T-helper 17 cell (primary cell): ENCODE measurements at regions not wholly inside any gene's neighbourhood (a gene's known extent, or its start where the extent isn't known, plus 50 kb on each side); places are given as distances from the start of the nearest gene placed in this dataset.

ENCODE experiments used
- ATAC-seq: fragments of 150-1000 bp; cut with Tn5 transposase; 2 replicates; pipeline ENCODE4 v1.10.0; 2021; ENCODE audit warnings: mild to moderate bottlenecking, moderate library complexity
- DNase-seq, 3 donors: peaks; one replicate each; pipeline versions ENCODE4 v3.0.0 to v3.0.0-alpha.2; 2020 to 2021
- H3K9me3 ChIP-seq: one replicate; pipeline ENCODE4 v1.7.0; 2013; ENCODE audit warnings: low read length, mild to moderate bottlenecking; ENCODE audit not compliant: control insufficient read depth, poor library complexity, severe bottlenecking
- H3K27ac Mint-ChIP-seq: one replicate; pipeline ENCODE4 v1.8.0; 2022; ENCODE audit warnings: mild to moderate bottlenecking, moderate library complexity, mixed read lengths
- H3K27me3 Mint-ChIP-seq: one replicate; pipeline ENCODE4 v1.8.0; 2022; ENCODE audit warnings: mixed read lengths
- H3K36me3 Mint-ChIP-seq: one replicate; pipeline ENCODE4 v1.8.0; 2022; ENCODE audit warnings: low read depth, mixed read lengths
- H3K4me1 Mint-ChIP-seq: one replicate; pipeline ENCODE4 v1.8.0; 2022; ENCODE audit warnings: mild to moderate bottlenecking, mixed read lengths
- H3K4me3 Mint-ChIP-seq: one replicate; pipeline ENCODE4 v1.8.0; 2022; ENCODE audit warnings: mild to moderate bottlenecking, moderate library complexity, mixed read lengths

- no peak overlapping the region for H3K27ac Mint-ChIP-seq
These were observed 328.0 kb downstream of the TMEM114 start for GRCh38 chr16:8262299-8262698.

DNA sequence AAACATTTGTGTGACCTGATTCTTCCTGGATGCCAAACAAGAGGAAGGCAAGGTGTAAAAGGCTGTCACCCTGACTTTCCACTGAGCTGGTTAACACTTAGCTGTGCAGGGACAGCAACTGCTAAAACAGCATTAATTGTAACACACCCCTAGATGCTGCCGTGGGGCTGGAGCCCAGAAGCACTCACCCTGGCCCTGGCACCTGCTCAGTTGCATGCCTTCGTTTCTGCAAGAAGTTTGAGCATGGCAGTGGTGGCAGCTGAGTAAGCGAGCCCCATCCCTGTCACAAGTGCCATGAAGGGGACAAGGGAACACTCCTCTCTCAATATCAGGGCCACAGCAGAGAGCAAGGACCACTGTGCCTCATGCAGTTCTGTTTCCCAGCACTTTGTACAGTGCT is 330.2 kb downstream of the TMEM114 start:
- ATAC-seq, result no peak
- H3K27ac Mint-ChIP-seq, result no peak overlapping the region
- no peak overlapping the region for H3K4me3 Mint-ChIP-seq
- no peaks in the 10 kb centered on the region for H3K27me3 Mint-ChIP-seq
- H3K9me3 ChIP-seq, result no peaks in the 10 kb centered on the region
- DNase-seq, result no peak
- no peaks in the 10 kb centered on the region for H3K4me1 Mint-ChIP-seq
- no peaks in the 10 kb centered on the region for H3K36me3 Mint-ChIP-seq

More at GRCh38 chr16:8262299-8262698, 328.0 kb downstream of the TMEM114 start:
- Mint-ChIP-seq H3K4me1 (no peaks in the 10 kb centered on the region), H3K27me3 (no peaks in the 10 kb centered on the region), H3K36me3 (no peaks in the 10 kb centered on the region), H3K4me3 (no peak overlapping the region)
- no peaks in the 10 kb centered on the region for H3K9me3 ChIP-seq
- DNase-seq (no peak), ATAC-seq (no peak)

GRCh38 chr16:8258523-8258922 is 331.8 kb downstream of the TMEM114 start:
- peak overlapping the region; percentile 10 for H3K4me3 Mint-ChIP-seq
- no peaks in the 10 kb centered on the region for H3K36me3 Mint-ChIP-seq
- H3K27ac Mint-ChIP-seq, result no peak overlapping the region
- no peaks in the 10 kb centered on the region for H3K4me1 Mint-ChIP-seq
- H3K9me3 ChIP-seq, result no peaks in the 10 kb centered on the region
- H3K27me3 Mint-ChIP-seq, result no peaks in the 10 kb centered on the region
- DNase-seq, result no peak
- ATAC-seq, result no peak

DNA sequence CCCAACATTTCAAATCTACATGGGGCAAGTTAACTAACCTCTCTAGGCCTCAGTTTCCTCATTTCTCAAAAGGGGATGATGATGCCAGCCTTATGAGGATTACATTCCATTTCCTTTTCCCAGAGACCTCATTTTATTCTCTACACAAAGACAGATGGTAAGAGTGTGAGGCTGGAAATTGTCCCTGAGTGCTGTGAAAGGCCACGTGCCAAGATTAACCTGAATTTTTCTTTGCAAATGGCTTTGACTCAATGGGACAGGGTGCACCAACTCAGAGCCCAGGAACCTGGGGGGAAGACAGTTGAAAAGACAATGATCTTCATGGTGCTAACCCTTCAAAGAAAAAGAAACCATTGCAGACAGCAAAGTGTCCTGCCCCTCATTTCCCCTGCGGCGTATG is 332.8 kb downstream of the TMEM114 start:
- Mint-ChIP-seq H3K27me3 (no peaks in the 10 kb centered on the region), H3K36me3 (no peaks in the 10 kb centered on the region), H3K4me3 (no peak overlapping the region), H3K27ac (no peak overlapping the region), H3K4me1 (no peaks in the 10 kb centered on the region)
- no peak for DNase-seq
- no peak for ATAC-seq
- H3K9me3 ChIP-seq, result no peaks in the 10 kb centered on the region

DNA sequence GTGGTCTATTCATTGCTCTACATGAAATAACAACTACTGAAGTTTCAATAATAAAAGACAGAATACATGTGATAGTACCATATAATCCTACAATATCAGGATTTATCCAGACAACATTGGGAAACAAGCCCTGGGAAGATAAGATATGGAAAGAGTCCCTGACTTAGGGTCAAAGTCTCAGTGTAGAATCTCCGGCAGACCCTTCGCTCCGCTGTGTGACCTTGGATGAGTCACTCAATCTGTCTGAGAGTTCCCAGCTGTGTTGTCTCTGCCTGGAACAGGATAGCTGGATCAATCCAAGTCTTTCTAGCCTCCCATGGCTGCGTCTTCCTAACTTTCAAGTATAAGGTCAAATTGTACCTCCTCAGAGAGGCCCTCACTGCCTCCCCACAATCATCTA is 335.9 kb downstream of the TMEM114 start:
- Mint-ChIP-seq H3K4me1 (no peaks in the 10 kb centered on the region), H3K27me3 (no peaks in the 10 kb centered on the region), H3K27ac (no peak overlapping the region), H3K4me3 (no peak overlapping the region), H3K36me3 (no peaks in the 10 kb centered on the region)
- peaks cover 2% of the 10 kb centered on the region for H3K9me3 ChIP-seq
- DNase-seq (no peak), ATAC-seq (no peak)

- Mint-ChIP-seq H3K27ac (no peak overlapping the region), H3K4me3 (no peak overlapping the region), H3K27me3 (no peaks in the 10 kb centered on the region), H3K4me1 (no peaks in the 10 kb centered on the region), H3K36me3 (no peaks in the 10 kb centered on the region)
- H3K9me3 ChIP-seq, result peaks cover 2% of the 10 kb centered on the region
- ATAC-seq, result no peak
- no peak for DNase-seq
These were observed 336.6 kb downstream of the TMEM114 start for GRCh38 chr16:8253718-8254117.

DNA sequence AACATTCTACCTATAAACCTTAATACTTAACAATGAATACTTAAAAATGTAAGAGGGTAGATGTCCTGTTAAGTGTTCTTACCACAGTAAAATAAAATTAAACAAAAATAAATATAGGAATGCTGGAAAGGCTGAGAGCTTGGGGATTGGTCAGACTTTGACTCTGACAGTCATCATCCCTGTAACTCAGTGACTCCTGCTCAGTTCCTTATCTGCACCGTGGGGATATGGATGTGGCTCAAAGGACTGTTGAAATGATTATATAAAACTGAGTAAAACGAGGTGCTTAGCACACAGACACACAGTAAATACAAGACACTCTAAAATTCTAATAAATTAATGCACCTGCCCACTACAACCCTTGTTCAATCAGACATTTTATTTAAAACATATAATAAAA is 338.6 kb downstream of the TMEM114 start:
- H3K27ac Mint-ChIP-seq, result no peak overlapping the region
- no peak for ATAC-seq
- no peak for DNase-seq
- H3K36me3 Mint-ChIP-seq, result no peaks in the 10 kb centered on the region
- no peaks in the 10 kb centered on the region for H3K27me3 Mint-ChIP-seq
- H3K4me3 Mint-ChIP-seq, result no peak overlapping the region
- H3K9me3 ChIP-seq, result peaks cover 2% of the 10 kb centered on the region
- H3K4me1 Mint-ChIP-seq, result no peaks in the 10 kb centered on the region

DNA sequence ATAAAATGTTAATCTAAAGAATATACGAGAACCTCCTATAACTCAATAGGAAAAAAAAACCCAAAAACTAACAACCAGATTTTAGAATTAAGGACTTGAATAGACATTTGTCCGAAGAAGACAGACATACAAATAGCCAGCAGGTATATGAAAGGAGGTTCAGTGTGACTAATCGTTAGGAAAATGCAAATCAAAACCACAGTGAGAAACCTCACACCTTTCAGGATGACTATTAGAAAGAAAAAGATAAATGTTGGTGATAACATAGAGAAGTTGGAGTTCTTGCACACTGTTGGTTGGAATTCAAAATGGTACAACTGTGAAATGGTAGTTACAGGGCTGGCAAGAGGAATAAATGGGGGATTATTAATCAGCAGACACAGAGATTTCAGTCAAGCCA is 339.0 kb downstream of the TMEM114 start:
- H3K27ac Mint-ChIP-seq, result no peak overlapping the region
- no peaks in the 10 kb centered on the region for H3K4me1 Mint-ChIP-seq
- no peaks in the 10 kb centered on the region for H3K36me3 Mint-ChIP-seq
- ATAC-seq (no peak), DNase-seq (no peak)
- H3K27me3 Mint-ChIP-seq, result no peaks in the 10 kb centered on the region
- peaks cover 2% of the 10 kb centered on the region for H3K9me3 ChIP-seq
- no peak overlapping the region for H3K4me3 Mint-ChIP-seq

GRCh38 chr16:8247993-8248392 is 342.3 kb downstream of the TMEM114 start:
- H3K9me3 ChIP-seq, result peaks cover 2% of the 10 kb centered on the region
- no peak for ATAC-seq
- Mint-ChIP-seq H3K27me3 (no peaks in the 10 kb centered on the region), H3K27ac (no peak overlapping the region), H3K36me3 (no peaks in the 10 kb centered on the region), H3K4me1 (no peaks in the 10 kb centered on the region), H3K4me3 (no peak overlapping the region)
- no peak for DNase-seq

DNA sequence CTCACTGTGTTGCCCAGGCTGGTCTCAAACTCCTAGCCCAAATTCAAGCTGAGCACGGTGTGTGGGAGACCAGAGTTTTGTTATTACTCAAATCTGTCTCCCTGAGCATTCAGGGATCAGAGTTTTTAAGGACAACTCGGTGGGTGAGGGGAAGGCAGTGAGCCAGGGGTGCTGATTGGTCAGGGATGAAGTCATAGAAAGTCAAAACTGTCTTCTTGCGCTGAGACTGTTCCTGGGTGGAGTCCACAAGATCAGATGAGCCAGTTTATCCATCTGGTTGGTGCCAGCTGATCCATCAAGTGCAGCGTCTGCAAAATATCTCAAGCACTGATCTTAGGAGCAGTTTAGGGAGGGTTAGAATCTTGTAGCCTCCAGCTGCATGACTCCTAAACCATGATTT is 346.3 kb downstream of the TMEM114 start:
- ATAC-seq, result no peak
- no peaks in the 10 kb centered on the region for H3K4me1 Mint-ChIP-seq
- DNase-seq, result no peak
- H3K4me3 Mint-ChIP-seq, result no peak overlapping the region
- H3K27ac Mint-ChIP-seq, result no peak overlapping the region
- H3K27me3 Mint-ChIP-seq, result no peaks in the 10 kb centered on the region
- no peaks in the 10 kb centered on the region for H3K36me3 Mint-ChIP-seq
- H3K9me3 ChIP-seq, result no peaks in the 10 kb centered on the region

DNA sequence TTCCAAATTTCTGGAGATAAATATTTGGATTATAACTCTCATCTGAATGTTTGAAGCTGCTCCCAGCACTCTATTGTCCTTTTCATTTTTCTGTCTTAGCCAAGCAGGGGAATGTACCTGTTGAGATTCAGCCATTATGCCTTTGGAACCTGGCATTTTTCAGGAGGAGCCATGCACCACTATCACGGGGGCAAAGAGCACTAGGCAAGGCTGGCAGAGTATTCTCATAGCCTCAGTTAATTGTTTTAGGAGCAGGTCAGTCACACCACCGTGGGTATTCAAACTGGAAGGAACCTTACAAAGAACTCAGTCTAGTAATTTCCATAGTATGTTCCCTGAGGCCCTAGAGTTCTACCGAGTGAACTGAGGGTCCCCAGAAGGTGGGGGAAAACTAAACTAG is 348.9 kb downstream of the TMEM114 start:
- no peaks in the 10 kb centered on the region for H3K4me1 Mint-ChIP-seq
- no peak overlapping the region for H3K27ac Mint-ChIP-seq
- H3K27me3 Mint-ChIP-seq, result no peaks in the 10 kb centered on the region
- DNase-seq (no peak), ATAC-seq (no peak)
- H3K9me3 ChIP-seq, result no peaks in the 10 kb centered on the region
- H3K4me3 Mint-ChIP-seq, result no peak overlapping the region
- no peaks in the 10 kb centered on the region for H3K36me3 Mint-ChIP-seq

GRCh38 chr16:8239443-8239842 is 350.9 kb downstream of the TMEM114 start:
- Mint-ChIP-seq H3K4me3 (no peak overlapping the region), H3K4me1 (no peaks in the 10 kb centered on the region), H3K27me3 (no peaks in the 10 kb centered on the region), H3K36me3 (no peaks in the 10 kb centered on the region), H3K27ac (no peak overlapping the region)
- peaks cover 2% of the 10 kb centered on the region for H3K9me3 ChIP-seq
- DNase-seq, result no peak
- ATAC-seq, result no peak

DNA sequence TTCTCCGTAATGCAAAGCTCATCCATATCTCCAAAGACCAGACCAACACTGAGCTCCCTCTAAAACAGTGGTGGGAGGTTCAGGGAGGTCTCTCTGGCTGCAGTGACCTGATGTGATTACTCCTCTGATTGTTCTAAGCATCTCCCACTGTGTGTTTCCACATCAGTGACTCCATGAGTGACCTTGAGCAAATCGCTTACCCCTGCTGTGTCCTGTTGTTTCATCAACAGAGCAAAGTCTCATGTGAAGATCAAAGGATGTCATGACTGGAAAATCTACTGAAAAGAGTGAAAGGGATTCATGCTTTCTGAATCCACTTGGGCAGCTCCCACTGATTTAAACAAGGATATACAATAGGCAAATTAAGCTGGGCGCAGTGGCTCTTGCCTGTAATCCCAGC is 352.9 kb downstream of the TMEM114 start:
- ATAC-seq, result no peak
- Mint-ChIP-seq H3K4me1 (no peaks in the 10 kb centered on the region), H3K27me3 (no peaks in the 10 kb centered on the region), H3K36me3 (no peaks in the 10 kb centered on the region), H3K4me3 (no peak overlapping the region), H3K27ac (no peak overlapping the region)
- no peak for DNase-seq
- peaks cover 2% of the 10 kb centered on the region for H3K9me3 ChIP-seq

DNA sequence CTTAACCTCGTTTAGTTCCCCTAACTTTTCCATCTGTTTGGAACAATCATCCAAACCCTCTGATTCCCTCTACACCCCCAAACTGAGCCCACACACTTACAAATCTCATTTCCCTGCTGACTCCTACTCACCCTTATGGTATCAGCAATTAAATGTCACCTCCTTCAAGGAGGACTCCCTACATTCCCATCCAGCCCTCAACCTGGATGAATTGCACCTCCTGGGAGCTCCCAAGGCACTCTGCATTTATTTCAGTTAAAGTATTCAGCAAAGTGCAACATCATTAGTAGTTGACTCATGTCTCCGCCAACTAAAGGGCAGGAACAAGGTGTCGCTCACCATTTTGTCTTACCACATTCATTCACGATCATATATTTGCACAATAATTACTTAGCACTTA is 353.5 kb downstream of the TMEM114 start:
- no peaks in the 10 kb centered on the region for H3K36me3 Mint-ChIP-seq
- H3K4me1 Mint-ChIP-seq, result no peaks in the 10 kb centered on the region
- H3K27me3 Mint-ChIP-seq, result no peaks in the 10 kb centered on the region
- ATAC-seq (no peak), DNase-seq (no peak)
- no peak overlapping the region for H3K4me3 Mint-ChIP-seq
- peaks cover 2% of the 10 kb centered on the region for H3K9me3 ChIP-seq
- no peak overlapping the region for H3K27ac Mint-ChIP-seq

- Mint-ChIP-seq H3K4me1 (no peaks in the 10 kb centered on the region), H3K27ac (no peak overlapping the region), H3K27me3 (no peaks in the 10 kb centered on the region), H3K4me3 (no peak overlapping the region), H3K36me3 (no peaks in the 10 kb centered on the region)
- H3K9me3 ChIP-seq, result peaks cover 2% of the 10 kb centered on the region
- DNase-seq, result no peak
- no peak for ATAC-seq
These were observed 359.8 kb downstream of the TMEM114 start for GRCh38 chr16:8230497-8230896.
